SK-N-SH (cell line): ENCODE measurements at regions not wholly inside any gene's neighbourhood (a gene's known extent, or its start where the extent isn't known, plus 50 kb on each side); places are given as distances from the start of the nearest gene placed in this dataset.

Source experiments
- small RNA-seq, 7 experiments: library from RNA; depleted of rRNA; stranded (forward); fragments of <200 nt; gene quantifications; one replicate each; pipeline ENCODE3, GENCODE V24; 2012

Small RNA genes in the stretch of these regions (small RNA-seq; reads per million reads assigned to genes)
- gene AL389895.1, result 0 reads per million in 7 experiments
